K562 (cell line): ENCODE measurements at regions not wholly inside any gene's neighbourhood (a gene's known extent, or its start where the extent isn't known, plus 50 kb on each side); places are given as distances from the start of the nearest gene placed in this dataset.

Experiments used
- ATAC-seq: fragments of 200-7000 bp; cut with Tn5 transposase; 3 replicates; pipeline ENCODE4 v1.9.1; 2020; ENCODE audit warnings: moderate library complexity
- BruUV-seq: library from RNA; stranded (reverse); fragments of 400-500 nt; replicated peaks from 2 replicates; lab custom pipeline; 2021; lab: Mats Ljungman, UMichigan
- CTCF ChIA-PET: fragments of 300-600 bp; formaldehyde crosslinking; extraction: SDS; loops from one replicate; lab custom pipeline; 2021; ENCODE audit warnings: low intra/inter-chr PET ratio; lab: Yijun Ruan, JAX
- POLR2A ChIA-PET: fragments of 300-600, 350-650 bp; sonication (Branson Sonifier 250); formaldehyde crosslinking; extraction: SDS; loops from one replicate; lab custom pipeline; 2021; ENCODE audit warnings: antibody characterized with exemption, inconsistent platforms; lab: Yijun Ruan, JAX
- DNase-seq, 4 experiments: peaks; one replicate each; pipeline versions ENCODE4 v3.0.0 to v3.0.0-alpha.2; 2011 to 2018; ENCODE audit warnings: low spot score in 3 of 4, mixed read lengths in 3 of 4; ENCODE audit errors: extremely low read depth in 1 of 4
- FAIRE-seq: peaks from 2 replicates; lab custom pipeline; 2011; peaks lifted over from hg19 to GRCh38; lab: Jason Lieb, UNC
- H2AFZ ChIP-seq: 2 replicates; pipeline ENCODE4 v1.6.0; 2011; ENCODE audit warnings: low read depth, low read length, control low read depth, inconsistent platforms
- H3K27ac ChIP-seq: fragments of 200-600 bp; 3 replicates; pipeline ENCODE4 v1.8.0; 2011; ENCODE audit warnings: low read depth, mild to moderate bottlenecking, control low read depth, inconsistent platforms, low read length, moderate library complexity, mixed read lengths; ENCODE audit errors: extremely low read depth
- H3K27me3 ChIP-seq, 2 experiments: fragments of 300-600 bp in 1 of 2; 2 replicates in 1 of 2; 3 replicates in 1 of 2; pipeline versions ENCODE4 v1.6.0 to v1.8.0; 2011; ENCODE audit warnings: inconsistent platforms in 2 of 2, low read length in 2 of 2, mild to moderate bottlenecking in 1 of 2, mixed read lengths in 1 of 2, moderate library complexity in 1 of 2; ENCODE audit not compliant: control insufficient read depth in 2 of 2, insufficient read depth in 2 of 2
- H3K36me3 ChIP-seq: fragments of 300-600 bp; 3 replicates; pipeline ENCODE4 v1.8.0; 2011; ENCODE audit warnings: mild to moderate bottlenecking, low read length, inconsistent platforms; ENCODE audit not compliant: control insufficient read depth, insufficient read depth
- H3K4me1 ChIP-seq, 2 experiments: fragments of 200-600 bp in 1 of 2; replicated peaks in 1 of 2; 2 replicates in 1 of 2; 3 replicates in 1 of 2; pipeline versions ENCODE4 v1.5.1 to v1.8.0; 2011; ENCODE audit warnings: inconsistent platforms in 2 of 2, low read length in 2 of 2, mild to moderate bottlenecking in 1 of 2, mixed read lengths in 1 of 2, moderate library complexity in 1 of 2; ENCODE audit not compliant: control insufficient read depth in 2 of 2, insufficient read depth in 2 of 2
- H3K4me2 ChIP-seq: 2 replicates; pipeline ENCODE4 v1.6.1; 2011; ENCODE audit warnings: low read length, control low read depth, inconsistent platforms, mixed read lengths; ENCODE audit not compliant: insufficient read depth
- H3K4me3 ChIP-seq: fragments of 200-600 bp; sonication (generic), shearing (Covaris generic); 2 replicates; pipeline ENCODE4 v1.5.1; 2016; ENCODE audit warnings: control low read depth, inconsistent platforms
- H3K79me2 ChIP-seq: fragments of 200-600 bp; 3 replicates; pipeline ENCODE4 v1.8.0; 2011; ENCODE audit warnings: low read length, inconsistent platforms; ENCODE audit not compliant: control insufficient read depth, insufficient read depth
- H3K9ac ChIP-seq, 2 experiments: 2 replicates each; pipeline versions ENCODE4 v1.6.0 to v1.6.1; 2011; ENCODE audit warnings: low read depth in 2 of 2, low read length in 2 of 2, control low read depth in 1 of 2, inconsistent platforms in 1 of 2, mild to moderate bottlenecking in 1 of 2, mixed read lengths in 1 of 2; ENCODE audit not compliant: insufficient read depth in 1 of 2
- H3K9me1 ChIP-seq: one replicate; pipeline ENCODE4 v1.6.0; 2011; ENCODE audit warnings: inconsistent platforms, mild to moderate bottlenecking, low read length, moderate library complexity; ENCODE audit not compliant: control insufficient read depth, insufficient read depth
- H3K9me3 ChIP-seq: replicated peaks from 2 replicates; pipeline ENCODE4 v1.5.1; 2011; ENCODE audit warnings: low read depth, low read length, inconsistent platforms; ENCODE audit not compliant: control insufficient read depth, insufficient read depth
- H4K20me1 ChIP-seq: replicated peaks from 2 replicates; pipeline ENCODE4 v1.6.1; 2011; ENCODE audit warnings: low read length, inconsistent platforms, mixed read lengths; ENCODE audit not compliant: control insufficient read depth, insufficient read depth
- ARNT ChIP-seq, 2 experiments: fragments of 450-650 bp; IDR thresholded peaks; 2 replicates each; pipeline ENCODE4 v1.6.1; 2016; ENCODE audit warnings: mild to moderate bottlenecking in 1 of 2
- HDGF ChIP-seq: fragments of 450-650 bp; IDR thresholded peaks from 2 replicates; pipeline ENCODE4 v1.6.1; 2016
- KDM5B ChIP-seq: fragments of 200-600 bp; sonication (generic); IDR thresholded peaks from 2 replicates; pipeline ENCODE4 v1.6.1; 2012; ENCODE audit warnings: low read depth, mild to moderate bottlenecking, moderate library complexity, low read length, control low read depth, inconsistent platforms; ENCODE audit not compliant: insufficient replicate concordance
- POLR2AphosphoS5 ChIP-seq: IDR thresholded peaks from 2 replicates; pipeline ENCODE4 v1.6.1; 2011; ENCODE audit warnings: mild to moderate bottlenecking, low read depth, low read length, moderate library complexity; ENCODE audit not compliant: control insufficient read depth, insufficient read depth
- U2AF2 ChIP-seq: fragments of 200-400 bp; formaldehyde crosslinking; optimal IDR thresholded peaks from 2 replicates; pipeline ENCODE3; 2017; ENCODE audit warnings: low read depth, mild to moderate bottlenecking, low read length
- ZNF253 ChIP-seq: fragments of 250-450 bp; sonication (Bioruptor Pico); conservative IDR thresholded peaks from 2 replicates; pipeline ENCODE4 v1.6.1; 2021; ENCODE audit warnings: mild to moderate bottlenecking
- ZNF436 ChIP-seq: fragments of 250-450, 450-650 bp; sonication (Bioruptor Pico); formaldehyde crosslinking; IDR thresholded peaks from 2 replicates; pipeline ENCODE4 v1.7.0; 2020; ENCODE audit warnings: mild to moderate bottlenecking
- ZNF785 ChIP-seq: fragments of 250-450 bp; sonication (Bioruptor Pico); IDR thresholded peaks from 2 replicates; pipeline ENCODE4 v1.4.0; 2020; ENCODE audit warnings: mild to moderate bottlenecking
- WGBS: fragments of 100-300 bp; shearing (Covaris generic); methylation state at CpG from one replicate; pipeline ENCODE4 v1.1.6; 2016; ENCODE audit warnings: low coverage, mixed read lengths; ENCODE audit not compliant: insufficient coverage; ENCODE audit errors: missing lambda C conversion rate; 5-methylcytosine and 5-hydroxymethylcytosine counted together
- in situ Hi-C: fragments of 300-500 bp; cut with MboI; formaldehyde crosslinking; loops from 4 replicates; pipeline ENCODE4 v1.15.0; 2018; ENCODE audit warnings: inconsistent platforms, mixed read lengths
- intact Hi-C: fragments of 100-400 bp; cut with micrococcal nuclease; formaldehyde crosslinking; loops from 2 replicates; pipeline ENCODE4 v1.14.2; 2022
- TF ChIP-seq, protein P1 (sequence below): sonication (generic); formaldehyde crosslinking; IDR thresholded peaks from 2 replicates; pipeline ENCODE4 v1.8.0; 2022; ENCODE audit warnings: mild to moderate bottlenecking, missing genetic modification reagents

DNA sequence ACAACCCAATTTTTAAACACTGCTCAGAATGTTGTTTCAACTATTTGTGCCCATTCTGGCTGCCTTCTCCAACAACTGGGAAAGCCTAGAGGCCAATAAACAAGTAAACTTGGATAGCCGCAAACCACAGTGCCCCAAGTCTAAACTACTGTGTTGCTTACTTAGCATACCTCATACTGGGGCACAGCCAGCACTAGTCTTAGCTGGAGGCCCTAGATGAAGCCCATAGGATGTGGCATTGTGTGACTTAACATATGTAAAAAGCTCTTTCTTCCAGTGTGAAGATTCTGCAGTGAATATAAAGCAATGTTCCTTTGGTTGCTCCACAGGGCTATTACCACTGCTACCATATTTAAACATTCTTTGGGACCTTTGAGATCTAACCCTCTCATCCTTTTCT lies 564.3 kb upstream of the NRSN1 start:
- no peak for TF ChIP-seq ZNF785 (CRISPR knock-in tag)
- TF ChIP-seq, protein P1, sequence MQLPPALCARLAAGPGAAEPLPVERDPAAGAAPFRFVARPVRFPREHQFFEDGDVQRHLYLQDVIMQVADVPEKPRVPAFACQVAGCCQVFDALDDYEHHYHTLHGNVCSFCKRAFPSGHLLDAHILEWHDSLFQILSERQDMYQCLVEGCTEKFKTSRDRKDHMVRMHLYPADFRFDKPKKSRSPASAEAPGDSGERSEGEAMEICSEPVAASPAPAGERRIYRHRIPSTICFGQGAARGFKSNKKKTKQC (CRISPR knock-in tag) = no peak
- TF ChIP-seq KDM5B = no peak
- no peak for TF ChIP-seq HDGF
- no peak for TF ChIP-seq POLR2AphosphoS5
- no peak for TF ChIP-seq ZNF436
- TF ChIP-seq U2AF2 = no peak
- no peak for TF ChIP-seq ARNT (IDR thresholded peaks at IDR 0.05)
- TF ChIP-seq ZNF253 (CRISPR knock-in tag) = no peak
- H2AFZ ChIP-seq = no peak overlapping the region
- FAIRE-seq (no peak), DNase-seq (no peak), ATAC-seq (no peak)
- H3K4me2 ChIP-seq = no peak overlapping the region
- H3K27ac ChIP-seq = no peak overlapping the region
- no peaks in the 10 kb centered on the region for H4K20me1 ChIP-seq
- H3K9me3 ChIP-seq = no peaks in the 10 kb centered on the region; the same call in 1 of the 2 replicates
- BruUV-seq = no TSS peak
- no peak overlapping the region for H3K9ac ChIP-seq
- no peaks in the 10 kb centered on the region for H3K36me3 ChIP-seq
- CTCF ChIA-PET = no interaction called here
- no peak overlapping the region for H3K4me3 ChIP-seq
- WGBS = 6% methylated on average over 1 of the region's 1 CpG
- in situ Hi-C loops = no loop called here
- no peaks in the 10 kb centered on the region for H3K4me1 ChIP-seq
- intact Hi-C loops = no loop called here
- POLR2A ChIA-PET = no interaction called here
- H3K79me2 ChIP-seq = no peaks in the 10 kb centered on the region
- H3K27me3 ChIP-seq = no peaks in the 10 kb centered on the region
- H3K9me1 ChIP-seq = no peaks in the 10 kb centered on the region
